ENCODE measurements at regions not wholly inside any gene's neighbourhood (a gene's known extent, or its start where the extent isn't known, plus 50 kb on each side); places are given as distances from the start of the nearest gene placed in this dataset.

- TF ChIP-seq POLR2A (IDR thresholded peaks at IDR 0.05), result no peak
- no peak for TF ChIP-seq CTCF (IDR thresholded peaks at IDR 0.05)
Measured at GRCh38 chr2:19743641-19744040, 158.1 kb downstream of the TTC32 start.
